Panc1 (cell line): ENCODE measurements at regions not wholly inside any gene's neighbourhood (a gene's known extent, or its start where the extent isn't known, plus 50 kb on each side); places are given as distances from the start of the nearest gene placed in this dataset.
A peak's percentile ranks its signal among the peaks of the same experiment; 100 is the strongest.

ENCODE experiments used
- ATAC-seq: fragments of 200-7000 bp; cut with Tn5 transposase; 2 replicates; pipeline ENCODE4 v1.9.1; 2020; ENCODE audit warnings: mild to moderate bottlenecking, moderate library complexity
- BruUV-seq: library from RNA; stranded (reverse); fragments of 400-500 nt; replicated peaks from 2 replicates; lab custom pipeline; 2021; lab: Mats Ljungman, UMichigan
- CTCF ChIA-PET: fragments of 300-600 bp; sonication (Branson Sonifier 250); formaldehyde crosslinking; loops from one replicate; lab custom pipeline; 2022; ENCODE audit warnings: antibody characterized with exemption; lab: Charles Lee
- POLR2A ChIA-PET: fragments of 300-600 bp; sonication (Branson Sonifier 250); formaldehyde crosslinking; loops from one replicate; lab custom pipeline; 2022; ENCODE audit warnings: antibody characterized with exemption; lab: Charles Lee
- DNase-seq: peaks from one replicate; pipeline ENCODE4 v3.0.0-alpha.2; 2010; ENCODE audit warnings: low read depth, low spot score
- H3K27ac ChIP-seq: 2 replicates; pipeline ENCODE4 v1.5.1; 2011; ENCODE audit warnings: mild to moderate bottlenecking, low read length, inconsistent platforms
- H3K27me3 ChIP-seq: fragments of 200-500 bp; sonication (Bioruptor generic); 2 replicates; pipeline ENCODE4 v1.6.0; 2014; ENCODE audit warnings: low read length, inconsistent platforms; ENCODE audit not compliant: control insufficient read depth, insufficient read depth
- H3K36me3 ChIP-seq: fragments of 200-500 bp; sonication (Bioruptor generic); 2 replicates; pipeline ENCODE4 v1.5.1; 2014; ENCODE audit warnings: inconsistent platforms, mild to moderate bottlenecking, low read length, moderate library complexity; ENCODE audit not compliant: control insufficient read depth, insufficient read depth
- H3K4me1 ChIP-seq: 2 replicates; pipeline ENCODE4 v1.5.1; 2011; ENCODE audit warnings: inconsistent platforms, mild to moderate bottlenecking, low read length, moderate library complexity; ENCODE audit not compliant: control insufficient read depth, insufficient read depth
- H3K4me3 ChIP-seq, 2 experiments: 2 replicates each; pipeline ENCODE4 v1.5.1; 2011 to 2012; ENCODE audit warnings: low read depth in 2 of 2, low read length in 2 of 2, mild to moderate bottlenecking in 2 of 2, inconsistent platforms in 1 of 2, moderate library complexity in 1 of 2
- H3K9me3 ChIP-seq: fragments of 200-500 bp; sonication (Bioruptor generic); 2 replicates; pipeline ENCODE4 v1.5.1; 2014; ENCODE audit warnings: low read depth, mild to moderate bottlenecking, inconsistent platforms, low read length, moderate library complexity; ENCODE audit not compliant: control insufficient read depth, insufficient read depth
- CTCF ChIP-seq: fragments of 450-650 bp; IDR thresholded peaks from 2 replicates; pipeline ENCODE4 v1.5.1; 2017; ENCODE audit warnings: mild to moderate bottlenecking
- REST ChIP-seq, 2 experiments: IDR thresholded peaks; 2 replicates each; pipeline ENCODE4 v1.6.1; 2011 to 2012; ENCODE audit warnings: low read depth in 2 of 2, control low read depth in 1 of 2, low read length in 1 of 2, mild to moderate bottlenecking in 1 of 2, moderate library complexity in 1 of 2; ENCODE audit not compliant: insufficient read depth in 1 of 2
- SIN3A ChIP-seq: IDR thresholded peaks from 2 replicates; pipeline ENCODE4 v1.6.1; 2012; ENCODE audit warnings: low read depth, mild to moderate bottlenecking, low read length, moderate library complexity, borderline replicate concordance; ENCODE audit not compliant: insufficient read depth
- TCF7L2 ChIP-seq: IDR thresholded peaks from 2 replicates; pipeline ENCODE4 v1.6.1; 2011; ENCODE audit warnings: mild to moderate bottlenecking, low read depth, low read length, inconsistent platforms
- in situ Hi-C: cut with HindIII; loops from 2 replicates; pipeline ENCODE4 v1.10.0; 2016; ENCODE audit warnings: low sequenced_read_pairs, low pct_unique_long_range_greater_than_20kb
- intact Hi-C: fragments of 100-400 bp; cut with micrococcal nuclease; formaldehyde crosslinking; loops from one replicate; pipeline ENCODE4 v1.10.0; 2022; ENCODE audit not compliant: unreplicated experiment

- Histone ChIP-seq H3K36me3 (no peaks in the 10 kb centered on the region), H3K4me3 (peak overlapping the region; percentile 34 to 51), H3K27ac (peak overlapping the region; percentile 52; the same call in 1 of the 2 replicates), H3K27me3 (no peaks in the 10 kb centered on the region), H3K4me1 (no peaks in the 10 kb centered on the region), H3K9me3 (no peaks in the 10 kb centered on the region)
- ATAC-seq (peak; percentile 89), DNase-seq (no peak)
- in situ Hi-C loops (no loop called here), intact Hi-C loops (no loop called here)
- BruUV-seq, result no TSS peak
- POLR2A ChIA-PET, result no interaction called here
- no peak for TF ChIP-seq TCF7L2
- no peak for TF ChIP-seq SIN3A
- no peak for TF ChIP-seq CTCF
- TF ChIP-seq REST (IDR thresholded peaks at IDR 0.05; ENCODE audit: insufficient read depth in 1 of 2, low read depth in 2 of 2, low read length in 1 of 2), result no peak
- CTCF ChIA-PET, result no interaction called here
Measured at GRCh38 chr12:87661786-87662377, 367.3 kb downstream of the C12orf50 start.

- intact Hi-C loops, result no loop called here
- in situ Hi-C loops, result no loop called here
Measured at GRCh38 chr12:87660987-87661774, 368.0 kb downstream of the C12orf50 start.

More at GRCh38 chr12:87660987-87661774, 368.0 kb downstream of the C12orf50 start:
- BruUV-seq, result no TSS peak
- Histone ChIP-seq H3K4me3 (peak overlapping the region; percentile 34 to 51; a peak in 3 of 4 replicates), H3K9me3 (no peaks in the 10 kb centered on the region), H3K36me3 (no peaks in the 10 kb centered on the region), H3K27ac (peak overlapping the region; percentile 52; the same call in 1 of the 2 replicates), H3K27me3 (no peaks in the 10 kb centered on the region), H3K4me1 (no peaks in the 10 kb centered on the region)
- ChIA-PET CTCF (no interaction called here), POLR2A (no interaction called here)
- no peak for TF ChIP-seq REST (IDR thresholded peaks at IDR 0.05; ENCODE audit: insufficient read depth in 1 of 2, low read depth in 2 of 2, low read length in 1 of 2)
- no peak for DNase-seq
- ATAC-seq, result peak; percentile 53
